Right hindlimb (tissue), 1 donor: ENCODE measurements at regions not wholly inside any gene's neighbourhood (a gene's known extent, or its start where the extent isn't known, plus 50 kb on each side); places are given as distances from the start of the nearest gene placed in this dataset.
"Not testable (repeated sequence)": the region's sequence is repeated elsewhere in the genome, so short reads cannot be mapped to it uniquely, and the experiment has no call there.

Experiments
- DNase-seq: peaks from one replicate; pipeline ENCODE4 v3.0.0-alpha.2; 2018

GRCh38 chr11:110860461-110860860 is 148.2 kb upstream of the ARHGAP20 start:
- DNase-seq: no peak

- no peak for DNase-seq
These were observed 147.8 kb upstream of the ARHGAP20 start for GRCh38 chr11:110859998-110860397.

DNA sequence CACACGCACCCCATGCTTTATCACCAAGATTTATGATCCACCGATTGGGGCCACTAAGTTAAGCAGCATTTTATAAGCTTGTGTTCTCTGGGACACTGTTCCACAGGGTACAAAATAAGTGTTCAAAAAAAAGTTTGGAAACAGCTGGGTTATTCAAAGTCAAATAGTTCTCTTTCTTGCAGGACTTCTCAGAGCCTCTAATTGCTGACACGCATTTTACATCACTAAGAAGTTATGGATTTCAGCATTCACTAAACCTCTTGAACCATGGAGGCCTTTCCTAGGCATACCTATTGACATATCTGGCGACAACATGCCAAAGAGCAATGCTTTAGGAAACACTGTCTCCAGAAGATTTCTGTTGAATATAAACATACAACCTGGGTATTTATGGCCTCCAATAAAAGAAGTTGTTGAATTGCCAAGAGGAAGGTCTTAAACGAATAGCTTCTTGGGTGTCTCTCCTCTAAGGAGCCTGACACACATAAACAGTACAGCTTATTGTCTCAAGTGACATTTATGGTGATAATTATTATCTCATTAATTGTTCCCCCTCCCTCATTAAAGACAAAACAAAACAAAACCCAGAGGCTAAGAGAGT is 147.1 kb upstream of the ARHGAP20 start:
- DNase-seq: no peak

- DNase-seq: peak; percentile 83
These were observed 146.3 kb upstream of the ARHGAP20 start for GRCh38 chr11:110858547-110858921.

DNA sequence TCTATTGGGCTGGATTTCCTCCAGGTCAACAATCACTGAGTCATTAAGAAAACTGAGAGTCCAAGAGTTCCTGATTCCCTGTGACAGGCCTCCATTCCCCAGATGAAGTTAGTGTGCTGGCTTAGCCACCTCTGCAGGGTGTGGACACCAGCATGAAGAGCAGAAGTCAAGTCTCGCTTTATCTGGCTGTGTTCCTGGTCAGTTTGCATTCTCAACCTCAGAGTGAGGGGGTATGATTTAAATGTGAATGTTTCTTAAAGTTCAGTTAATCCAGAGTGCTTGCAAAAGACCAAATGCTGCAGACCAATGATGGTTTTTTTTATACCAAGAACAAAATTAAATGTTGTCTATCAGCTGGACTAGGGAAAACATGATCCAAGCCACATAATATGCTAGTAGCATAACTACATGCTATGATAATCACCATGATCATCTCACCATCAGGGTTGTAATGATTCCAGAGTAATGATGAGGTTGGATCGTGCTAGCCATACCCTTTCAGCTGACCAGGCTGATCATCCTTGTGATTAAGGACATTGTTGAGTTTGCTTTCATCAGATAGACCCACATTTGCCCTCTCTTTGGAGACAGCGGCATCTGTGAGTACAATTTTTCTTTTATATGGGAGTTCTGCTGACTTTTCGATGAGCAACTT is 145.8 kb upstream of the ARHGAP20 start:
- DNase-seq: peak; percentile 59

- DNase-seq: no peak
These were observed 145.0 kb upstream of the ARHGAP20 start for GRCh38 chr11:110856996-110857812.

GRCh38 chr11:110856340-110856739 is 144.1 kb upstream of the ARHGAP20 start:
- no peak for DNase-seq

- DNase-seq: peak; percentile 75
These were observed 143.0 kb upstream of the ARHGAP20 start for GRCh38 chr11:110855191-110855590.

DNA sequence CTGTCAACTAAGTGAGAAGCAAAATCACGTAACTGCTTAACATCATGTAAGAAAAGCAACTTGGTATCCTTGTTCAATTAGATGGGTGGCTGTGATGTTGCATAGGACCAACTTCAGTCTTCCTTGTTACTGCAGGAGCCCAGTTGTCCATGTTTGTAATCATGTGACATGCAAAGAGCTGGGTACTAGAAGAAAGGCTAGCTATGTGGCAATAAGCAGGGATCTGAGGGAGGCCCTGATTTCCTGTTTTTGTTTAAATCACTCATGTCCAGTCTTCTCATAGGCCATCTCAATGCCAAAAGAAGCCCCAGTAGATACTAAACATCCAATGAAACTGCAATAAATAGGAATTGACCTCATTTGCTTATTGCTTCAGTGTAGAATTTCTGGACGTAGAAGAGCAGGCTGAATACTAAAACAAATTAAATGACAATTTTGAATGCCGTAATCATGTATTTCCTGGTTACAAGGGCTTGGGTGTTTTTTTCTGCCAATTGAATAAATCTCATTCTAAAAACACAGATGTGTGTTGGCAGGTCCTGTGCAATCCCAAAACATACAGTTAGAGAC is 140.8 kb upstream of the ARHGAP20 start:
- DNase-seq: no peak

DNA sequence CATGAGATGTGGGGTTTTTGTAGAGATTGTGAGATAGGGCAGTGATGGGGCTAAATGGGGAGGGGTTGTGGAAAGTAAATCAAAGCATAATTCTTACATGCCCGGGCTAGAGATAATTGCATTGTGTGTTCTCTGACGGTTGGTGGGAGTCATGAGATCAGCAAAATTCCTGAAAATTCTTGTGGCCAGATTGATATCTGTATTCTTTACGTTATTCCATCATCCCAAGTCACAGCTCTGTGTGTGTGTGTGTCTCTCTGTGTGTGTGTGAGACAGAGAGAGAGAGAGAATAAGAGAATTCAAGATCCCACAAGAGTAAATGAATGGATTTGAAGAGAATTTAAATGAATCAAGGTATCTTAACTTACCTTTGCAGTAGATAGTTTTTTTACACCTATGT is 138.6 kb upstream of the ARHGAP20 start:
- no peak for DNase-seq

DNA sequence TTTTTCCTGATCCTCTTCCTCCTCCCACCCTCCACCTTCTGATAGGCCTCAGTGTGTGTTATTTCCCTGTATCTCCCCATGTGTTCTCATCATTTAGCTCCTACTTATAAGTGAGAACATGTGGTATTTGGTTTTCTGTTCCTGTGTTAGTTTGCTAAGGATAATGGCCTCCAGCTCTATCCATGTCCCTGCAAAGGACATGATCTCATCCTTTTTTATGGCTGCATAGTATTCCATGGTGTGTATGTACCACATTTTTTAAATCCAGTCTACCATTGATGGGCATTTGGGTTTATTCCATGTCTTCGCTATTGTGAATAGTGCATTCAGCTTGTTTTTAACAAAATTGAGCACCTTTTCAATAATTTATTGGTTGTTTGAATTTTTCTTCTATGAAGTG is 130.8 kb upstream of the ARHGAP20 start:
- not testable (repeated sequence) for DNase-seq

- no peak for DNase-seq
These were observed 126.6 kb upstream of the ARHGAP20 start for GRCh38 chr11:110838808-110839207.

GRCh38 chr11:110837603-110838002 is 125.4 kb upstream of the ARHGAP20 start:
- DNase-seq: no peak

GRCh38 chr11:110835106-110835505 is 122.9 kb upstream of the ARHGAP20 start:
- no peak for DNase-seq

DNA sequence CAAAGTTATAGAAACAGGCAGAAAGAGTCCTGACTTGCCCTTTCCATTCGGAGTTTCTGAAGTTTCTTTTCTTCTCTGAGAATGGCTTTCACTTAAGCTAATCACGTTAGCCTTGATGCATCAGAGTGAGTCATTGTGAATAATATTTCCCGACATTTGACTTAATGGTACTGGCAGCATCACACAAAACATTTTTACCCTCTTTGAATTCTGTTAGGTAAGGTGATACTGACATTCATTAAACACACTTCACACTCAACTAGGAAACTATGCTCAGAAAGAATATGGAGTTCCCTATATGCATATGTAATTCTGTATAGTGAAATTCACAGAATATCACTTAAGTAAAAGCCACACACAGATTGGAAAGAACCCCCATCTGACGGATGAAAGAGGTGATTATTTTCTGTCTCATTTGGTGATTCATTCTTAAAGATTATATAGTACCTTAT is 120.8 kb upstream of the ARHGAP20 start:
- no peak for DNase-seq

- DNase-seq: no peak
These were observed 120.3 kb upstream of the ARHGAP20 start for GRCh38 chr11:110832539-110832938.

- DNase-seq: no peak
These were observed 119.8 kb upstream of the ARHGAP20 start for GRCh38 chr11:110832080-110832479.

DNA sequence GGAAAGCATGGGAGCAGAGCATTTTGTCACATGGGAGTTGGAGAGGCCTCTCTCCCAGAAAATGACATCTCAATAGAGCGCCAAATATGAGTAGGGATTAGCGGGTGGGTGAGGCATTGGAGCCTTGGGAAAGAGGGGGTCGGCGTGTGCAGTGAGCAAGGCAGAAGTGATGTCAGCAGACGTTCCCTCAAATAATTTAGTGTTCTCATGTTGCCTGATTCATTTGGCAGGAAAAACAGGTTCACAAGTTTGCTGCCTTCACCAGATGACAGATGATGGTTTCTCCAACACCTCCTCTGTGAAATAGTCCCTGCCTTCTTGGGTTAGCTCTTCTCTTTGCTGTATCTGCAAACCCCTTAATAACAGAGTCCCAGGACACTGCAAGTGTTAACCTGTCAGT is 118.5 kb upstream of the ARHGAP20 start:
- no peak for DNase-seq

DNA sequence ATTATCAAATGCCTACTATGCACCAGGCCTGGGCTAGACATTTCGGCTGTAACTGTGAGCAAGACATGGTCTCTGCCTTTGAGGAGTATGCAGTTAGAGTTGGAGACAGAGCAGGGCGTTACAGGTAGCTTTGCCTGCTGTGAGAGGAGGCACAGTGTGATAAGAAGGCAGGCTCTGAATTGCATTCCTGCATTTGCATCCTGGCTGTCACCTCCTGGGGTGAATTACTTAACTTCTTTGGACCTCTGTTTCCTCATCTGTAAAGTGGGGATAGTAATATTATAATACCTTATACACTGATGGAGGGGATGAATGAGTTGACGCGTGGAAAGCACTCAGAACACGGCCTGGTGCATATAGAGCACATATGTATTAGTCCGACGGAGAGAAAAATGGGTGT is 118.1 kb upstream of the ARHGAP20 start:
- no peak for DNase-seq

DNA sequence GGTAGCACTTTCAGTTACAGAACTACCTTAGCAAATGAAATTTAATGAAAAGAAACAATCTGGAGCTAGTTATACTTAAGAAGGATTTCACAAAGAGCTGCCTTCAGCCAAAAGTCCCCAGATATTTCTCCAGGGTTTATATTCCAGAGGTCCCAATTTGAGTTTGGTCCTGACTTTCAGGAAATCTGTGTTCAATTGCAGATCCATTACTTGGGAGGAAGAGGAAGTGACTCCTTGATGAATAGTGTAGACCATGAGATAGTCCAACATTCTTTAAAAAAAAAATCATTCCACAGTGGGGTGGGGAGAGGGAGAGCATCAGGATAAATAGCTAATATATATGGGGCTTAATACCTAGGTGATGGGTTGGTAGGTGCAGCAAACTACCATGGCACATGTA is 117.6 kb upstream of the ARHGAP20 start:
- DNase-seq: no peak

- no peak for DNase-seq
These were observed 115.8 kb upstream of the ARHGAP20 start for GRCh38 chr11:110828086-110828485.

GRCh38 chr11:110827276-110827675 is 115.0 kb upstream of the ARHGAP20 start:
- no peak for DNase-seq

DNA sequence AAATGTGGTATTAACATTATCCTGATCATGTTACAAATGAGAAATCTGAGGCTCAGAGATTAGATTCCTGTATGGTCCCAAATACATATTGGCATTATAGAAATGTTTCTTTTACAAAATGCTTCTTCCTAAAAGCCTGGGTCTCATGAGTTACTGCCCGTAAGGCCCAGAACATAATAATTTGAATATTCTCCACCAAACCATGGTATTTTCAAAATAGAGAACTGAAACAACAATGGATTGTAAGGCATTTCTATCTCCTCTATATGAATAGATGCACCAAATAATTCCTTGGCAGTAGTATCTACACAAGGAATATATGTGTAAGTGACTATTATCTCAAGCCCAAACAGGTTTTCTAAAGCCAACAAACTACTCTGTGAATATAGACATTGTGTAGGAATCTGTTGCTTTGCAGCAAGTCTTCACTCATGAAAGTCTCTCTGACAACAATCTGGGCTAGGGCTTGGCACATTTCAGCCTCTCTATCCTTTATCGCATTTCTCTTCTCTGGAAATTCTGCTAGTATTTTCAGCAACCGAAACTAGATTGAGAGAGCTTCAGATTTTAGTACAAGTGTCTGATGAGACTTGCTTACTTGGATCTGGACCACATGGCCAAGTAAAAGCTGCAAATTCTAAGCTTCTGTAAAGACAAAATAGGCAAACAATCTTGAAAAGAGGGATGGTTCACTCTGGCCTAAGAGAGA is 112.8 kb upstream of the ARHGAP20 start:
- no peak for DNase-seq
